T-helper 2 cell treated with Interferon-gamma antibody and Interleukin-4, amounts not matched to agents 5 μg/mL and 100 μg/mL, for 36 hours (primary cell): ENCODE measurements at regions not wholly inside any gene's neighbourhood (a gene's known extent, or its start where the extent isn't known, plus 50 kb on each side); places are given as distances from the start of the nearest gene placed in this dataset.
"Not testable (repeated sequence)": the region's sequence is repeated elsewhere in the genome, so short reads cannot be mapped to it uniquely, and the experiment has no call there.

Experiments
- DNase-seq: peaks from one replicate; pipeline ENCODE4 v3.0.0; 2021; ENCODE audit warnings: low spot score
- H3K27ac Mint-ChIP-seq: one replicate; pipeline ENCODE4 v1.8.0; 2021; ENCODE audit warnings: mild to moderate bottlenecking, mixed read lengths
- H3K27me3 Mint-ChIP-seq: one replicate; pipeline ENCODE4 v1.8.0; 2021; ENCODE audit warnings: low read depth, mixed read lengths
- H3K36me3 Mint-ChIP-seq: one replicate; pipeline ENCODE4 v1.8.0; 2021; ENCODE audit warnings: low read depth, mixed read lengths
- H3K4me1 Mint-ChIP-seq: one replicate; pipeline ENCODE4 v1.8.0; 2021; ENCODE audit warnings: low read depth, mixed read lengths
- H3K4me3 Mint-ChIP-seq: one replicate; pipeline ENCODE4 v1.8.0; 2022; ENCODE audit warnings: mild to moderate bottlenecking, moderate library complexity, mixed read lengths
- H3K9me3 Mint-ChIP-seq: one replicate; pipeline ENCODE4 v1.8.0; 2021; ENCODE audit warnings: mixed read lengths

- not testable (repeated sequence) for H3K27me3 Mint-ChIP-seq, DNase-seq, H3K4me3 Mint-ChIP-seq, H3K36me3 Mint-ChIP-seq, H3K4me1 Mint-ChIP-seq, H3K27ac Mint-ChIP-seq
- peaks cover 27% of the 10 kb centered on the region for H3K9me3 Mint-ChIP-seq
Observed at GRCh38 chr6:67426686-67427085, 1208.4 kb upstream of the ADGRB3 start.

GRCh38 chr6:67412035-67412434 lies 1223.0 kb upstream of the ADGRB3 start:
- no peak for DNase-seq
- Mint-ChIP-seq H3K27me3 (no peaks in the 10 kb centered on the region), H3K4me1 (no peaks in the 10 kb centered on the region), H3K9me3 (peaks cover 12% of the 10 kb centered on the region), H3K27ac (no peak overlapping the region), H3K4me3 (no peak overlapping the region), H3K36me3 (no peaks in the 10 kb centered on the region)

GRCh38 chr6:67411036-67411435 lies 1224.0 kb upstream of the ADGRB3 start:
- H3K27ac Mint-ChIP-seq = no peak overlapping the region
- H3K4me1 Mint-ChIP-seq = no peaks in the 10 kb centered on the region
- H3K4me3 Mint-ChIP-seq = no peak overlapping the region
- peaks cover 19% of the 10 kb centered on the region for H3K9me3 Mint-ChIP-seq
- H3K27me3 Mint-ChIP-seq = no peaks in the 10 kb centered on the region
- no peak for DNase-seq
- H3K36me3 Mint-ChIP-seq = no peaks in the 10 kb centered on the region

GRCh38 chr6:67394254-67394653 lies 1240.8 kb upstream of the ADGRB3 start:
- H3K27me3 Mint-ChIP-seq = no peaks in the 10 kb centered on the region
- H3K4me1 Mint-ChIP-seq = no peaks in the 10 kb centered on the region
- no peak for DNase-seq
- H3K9me3 Mint-ChIP-seq = peaks cover 15% of the 10 kb centered on the region
- no peak overlapping the region for H3K27ac Mint-ChIP-seq
- H3K36me3 Mint-ChIP-seq = no peaks in the 10 kb centered on the region
- no peak overlapping the region for H3K4me3 Mint-ChIP-seq

GRCh38 chr6:67393356-67393755 lies 1241.7 kb upstream of the ADGRB3 start:
- H3K4me3 Mint-ChIP-seq = no peak overlapping the region

GRCh38 chr6:67391955-67392354 lies 1243.1 kb upstream of the ADGRB3 start:
- no peaks in the 10 kb centered on the region for H3K4me1 Mint-ChIP-seq
- H3K27ac Mint-ChIP-seq = no peak overlapping the region
- DNase-seq = no peak
- no peaks in the 10 kb centered on the region for H3K27me3 Mint-ChIP-seq
- H3K36me3 Mint-ChIP-seq = no peaks in the 10 kb centered on the region
- peaks cover 23% of the 10 kb centered on the region for H3K9me3 Mint-ChIP-seq
- no peak overlapping the region for H3K4me3 Mint-ChIP-seq

More at GRCh38 chr6:67393356-67393755, 1241.7 kb upstream of the ADGRB3 start:
- Mint-ChIP-seq H3K9me3 (peaks cover 19% of the 10 kb centered on the region), H3K27me3 (no peaks in the 10 kb centered on the region), H3K27ac (no peak overlapping the region), H3K4me1 (no peaks in the 10 kb centered on the region), H3K36me3 (no peaks in the 10 kb centered on the region)
- no peak for DNase-seq

- DNase-seq = no peak
- Mint-ChIP-seq H3K36me3 (no peaks in the 10 kb centered on the region), H3K9me3 (peaks cover 7% of the 10 kb centered on the region), H3K27ac (no peak overlapping the region), H3K4me3 (no peak overlapping the region), H3K27me3 (no peaks in the 10 kb centered on the region), H3K4me1 (no peaks in the 10 kb centered on the region)
Observed at GRCh38 chr6:67369679-67370078, 1265.4 kb upstream of the ADGRB3 start.

- peaks cover 12% of the 10 kb centered on the region for H3K9me3 Mint-ChIP-seq
- H3K4me3 Mint-ChIP-seq = no peak overlapping the region
- H3K27ac Mint-ChIP-seq = no peak overlapping the region
- H3K27me3 Mint-ChIP-seq = no peaks in the 10 kb centered on the region
- H3K4me1 Mint-ChIP-seq = no peaks in the 10 kb centered on the region
- no peaks in the 10 kb centered on the region for H3K36me3 Mint-ChIP-seq
- no peak for DNase-seq
Observed at GRCh38 chr6:67362976-67363375, 1272.1 kb upstream of the ADGRB3 start.

GRCh38 chr6:67361264-67361663 lies 1273.8 kb upstream of the ADGRB3 start:
- no peaks in the 10 kb centered on the region for H3K4me1 Mint-ChIP-seq
- DNase-seq = no peak
- no peaks in the 10 kb centered on the region for H3K36me3 Mint-ChIP-seq
- no peaks in the 10 kb centered on the region for H3K27me3 Mint-ChIP-seq
- H3K27ac Mint-ChIP-seq = no peak overlapping the region
- H3K9me3 Mint-ChIP-seq = peaks cover 14% of the 10 kb centered on the region
- H3K4me3 Mint-ChIP-seq = no peak overlapping the region

GRCh38 chr6:67358241-67358640 lies 1276.8 kb upstream of the ADGRB3 start:
- H3K4me3 Mint-ChIP-seq = no peak overlapping the region
- H3K27ac Mint-ChIP-seq = no peak overlapping the region
- no peaks in the 10 kb centered on the region for H3K27me3 Mint-ChIP-seq
- no peaks in the 10 kb centered on the region for H3K4me1 Mint-ChIP-seq
- no peaks in the 10 kb centered on the region for H3K36me3 Mint-ChIP-seq
- H3K9me3 Mint-ChIP-seq = peaks cover 16% of the 10 kb centered on the region
- no peak for DNase-seq

- Mint-ChIP-seq H3K4me1 (no peaks in the 10 kb centered on the region), H3K4me3 (no peak overlapping the region), H3K36me3 (no peaks in the 10 kb centered on the region), H3K27me3 (no peaks in the 10 kb centered on the region), H3K27ac (no peak overlapping the region), H3K9me3 (peaks cover 16% of the 10 kb centered on the region)
- DNase-seq = no peak
Observed at GRCh38 chr6:67353861-67354260, 1281.2 kb upstream of the ADGRB3 start.

- Mint-ChIP-seq H3K4me1 (no peaks in the 10 kb centered on the region), H3K36me3 (no peaks in the 10 kb centered on the region), H3K9me3 (peaks cover 16% of the 10 kb centered on the region), H3K27ac (no peak overlapping the region), H3K4me3 (no peak overlapping the region), H3K27me3 (no peaks in the 10 kb centered on the region)
- no peak for DNase-seq
Observed at GRCh38 chr6:67352717-67353116, 1282.4 kb upstream of the ADGRB3 start.

GRCh38 chr6:67350729-67351128 lies 1284.4 kb upstream of the ADGRB3 start:
- Mint-ChIP-seq H3K9me3 (peaks cover 11% of the 10 kb centered on the region), H3K4me1 (no peaks in the 10 kb centered on the region)

GRCh38 chr6:67345946-67346345 lies 1289.1 kb upstream of the ADGRB3 start:
- Mint-ChIP-seq H3K36me3 (no peaks in the 10 kb centered on the region), H3K27me3 (no peaks in the 10 kb centered on the region), H3K9me3 (peaks cover 17% of the 10 kb centered on the region), H3K4me3 (no peak overlapping the region), H3K27ac (no peak overlapping the region), H3K4me1 (no peaks in the 10 kb centered on the region)
- no peak for DNase-seq

More at GRCh38 chr6:67350729-67351128, 1284.4 kb upstream of the ADGRB3 start:
- no peak overlapping the region for H3K4me3 Mint-ChIP-seq
- no peak overlapping the region for H3K27ac Mint-ChIP-seq
- no peaks in the 10 kb centered on the region for H3K27me3 Mint-ChIP-seq
- no peaks in the 10 kb centered on the region for H3K36me3 Mint-ChIP-seq
- no peak for DNase-seq

- Mint-ChIP-seq H3K27ac (no peak overlapping the region), H3K36me3 (no peaks in the 10 kb centered on the region), H3K27me3 (no peaks in the 10 kb centered on the region), H3K9me3 (peaks cover 8% of the 10 kb centered on the region), H3K4me3 (no peak overlapping the region), H3K4me1 (no peaks in the 10 kb centered on the region)
- DNase-seq = no peak
Observed at GRCh38 chr6:67336014-67336413, 1299.1 kb upstream of the ADGRB3 start.
